GM12865 (cell line): ENCODE measurements at regions not wholly inside any gene's neighbourhood (a gene's known extent, or its start where the extent isn't known, plus 50 kb on each side); places are given as distances from the start of the nearest gene placed in this dataset.

Experiments
- DNase-seq: peaks from one replicate; pipeline ENCODE4 v3.0.0; 2010; ENCODE audit warnings: low read depth
- H3K4me3 ChIP-seq: 2 replicates; pipeline ENCODE4 v1.5.1; 2011; ENCODE audit warnings: mild to moderate bottlenecking, low read depth, low read length, control low read depth
- CTCF ChIP-seq: IDR thresholded peaks from 2 replicates; pipeline ENCODE4 v1.5.1; 2011; ENCODE audit warnings: low read length, control low read depth, low read depth, inconsistent platforms; ENCODE audit not compliant: insufficient read depth; ENCODE audit errors: missing control alignments

- no peak for DNase-seq
These were observed 400.5 kb downstream of the MATN1 start for GRCh38 chr1:30322859-30323257.

GRCh38 chr1:30321996-30322858 lies 401.2 kb downstream of the MATN1 start:
- no peak for DNase-seq
- H3K4me3 ChIP-seq = no peak overlapping the region
- TF ChIP-seq CTCF = no peak

More at GRCh38 chr1:30322859-30323257, 400.5 kb downstream of the MATN1 start:
- no peak overlapping the region for H3K4me3 ChIP-seq
- no peak for TF ChIP-seq CTCF

- TF ChIP-seq CTCF = no peak
- H3K4me3 ChIP-seq = no peak overlapping the region
- no peak for DNase-seq
These were observed 402.0 kb downstream of the MATN1 start for GRCh38 chr1:30321246-30321910.

GRCh38 chr1:30320581-30320890 lies 402.8 kb downstream of the MATN1 start:
- DNase-seq = no peak
- no peak overlapping the region for H3K4me3 ChIP-seq
- TF ChIP-seq CTCF = no peak

GRCh38 chr1:30319765-30320580 lies 403.4 kb downstream of the MATN1 start:
- DNase-seq = no peak
- no peak for TF ChIP-seq CTCF

GRCh38 chr1:30318864-30319718 lies 404.3 kb downstream of the MATN1 start:
- no peak for DNase-seq
- no peak for TF ChIP-seq CTCF
- H3K4me3 ChIP-seq = no peak overlapping the region

More at GRCh38 chr1:30319765-30320580, 403.4 kb downstream of the MATN1 start:
- H3K4me3 ChIP-seq = no peak overlapping the region
